GM21737 (cell line): ENCODE measurements at regions not wholly inside any gene's neighbourhood (a gene's known extent, or its start where the extent isn't known, plus 50 kb on each side); places are given as distances from the start of the nearest gene placed in this dataset.
A peak's percentile ranks its signal among the peaks of the same experiment; 100 is the strongest.
"Not testable (repeated sequence)": the region's sequence is repeated elsewhere in the genome, so short reads cannot be mapped to it uniquely, and the experiment has no call there.

Experiments
- ATAC-seq: cut with Tn5 transposase; IDR thresholded peaks from one replicate; pipeline ENCODE4 v1.9.1; 2021; ENCODE audit warnings: mild to moderate bottlenecking, moderate library complexity; ENCODE audit not compliant: unreplicated experiment

- no peak for ATAC-seq
These were observed 61.7 kb downstream of the KPNA2 start for GRCh38 chr17:68097161-68097805.

DNA sequence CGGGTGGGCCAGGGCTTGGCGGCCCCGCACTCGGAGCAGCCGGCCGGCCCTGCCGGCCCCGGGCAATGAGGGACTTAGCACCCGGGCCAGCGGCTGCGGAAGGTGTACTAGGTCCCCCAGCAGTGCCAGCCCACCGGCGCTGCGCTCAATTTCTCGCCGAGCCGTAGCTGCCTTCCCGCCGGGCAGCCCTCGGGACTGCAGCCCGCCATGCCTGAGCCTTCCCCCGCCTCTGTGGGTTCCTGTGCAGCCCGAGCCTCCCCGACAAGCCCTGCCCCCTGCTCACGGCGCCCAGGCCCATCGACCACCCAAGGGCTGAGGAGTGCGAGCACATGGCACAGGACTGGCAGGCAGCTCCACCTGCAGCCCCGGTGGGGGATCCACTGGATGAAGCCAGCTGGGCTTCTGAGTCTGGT lies 63.8 kb downstream of the KPNA2 start:
- not testable (repeated sequence) for ATAC-seq

GRCh38 chr17:68100000-68100641 lies 64.6 kb downstream of the KPNA2 start:
- no peak for ATAC-seq

DNA sequence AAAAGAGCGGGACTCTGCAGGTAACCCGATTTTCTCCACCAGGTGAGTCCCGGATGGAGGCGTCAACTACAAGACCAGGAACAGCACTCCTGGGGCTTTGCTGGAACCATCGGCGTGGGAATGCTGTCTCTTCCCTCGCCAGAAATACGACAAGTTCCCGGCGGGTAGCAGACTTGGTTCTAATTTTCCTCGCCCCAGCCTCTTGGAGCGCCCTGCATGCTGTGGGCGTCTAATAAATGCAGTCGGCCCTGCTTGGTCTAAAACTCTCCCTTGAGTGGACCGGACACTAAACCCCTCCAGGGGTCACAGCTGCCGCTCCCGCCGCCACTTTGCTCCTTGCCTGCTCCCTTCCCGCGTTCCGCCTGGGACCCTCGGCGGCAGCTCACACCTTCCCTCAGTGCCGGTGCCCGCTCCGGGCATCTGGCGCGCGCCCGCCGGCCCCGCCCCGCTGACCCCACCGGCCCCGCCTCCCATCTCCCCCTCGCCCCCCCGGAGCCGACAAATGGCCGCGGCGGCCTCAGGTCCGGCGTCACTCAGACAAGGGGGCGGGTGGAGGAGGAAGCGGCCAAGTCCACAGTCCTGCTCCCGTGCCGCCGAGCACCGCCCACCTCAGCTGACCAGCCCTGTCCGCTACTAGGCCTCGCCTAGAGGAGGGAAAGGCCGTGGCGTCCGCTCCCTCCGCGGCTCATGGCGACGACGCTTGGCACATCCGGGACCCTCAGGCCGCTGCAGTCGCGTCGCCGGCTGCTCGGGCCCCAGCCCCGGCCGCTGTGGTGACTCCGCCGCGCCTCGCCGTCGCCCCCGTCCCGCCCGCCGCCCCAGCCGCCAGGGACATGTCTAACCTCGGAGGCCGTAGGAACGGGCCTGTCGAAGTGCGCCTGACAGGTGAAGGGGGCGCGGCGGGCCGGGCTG lies 65.8 kb downstream of the KPNA2 start:
- peak; percentile 80 for ATAC-seq

GRCh38 chr17:68101987-68102314 lies 66.4 kb downstream of the KPNA2 start:
- no peak for ATAC-seq

GRCh38 chr17:68102318-68102758 lies 66.8 kb downstream of the KPNA2 start:
- ATAC-seq: no peak

DNA sequence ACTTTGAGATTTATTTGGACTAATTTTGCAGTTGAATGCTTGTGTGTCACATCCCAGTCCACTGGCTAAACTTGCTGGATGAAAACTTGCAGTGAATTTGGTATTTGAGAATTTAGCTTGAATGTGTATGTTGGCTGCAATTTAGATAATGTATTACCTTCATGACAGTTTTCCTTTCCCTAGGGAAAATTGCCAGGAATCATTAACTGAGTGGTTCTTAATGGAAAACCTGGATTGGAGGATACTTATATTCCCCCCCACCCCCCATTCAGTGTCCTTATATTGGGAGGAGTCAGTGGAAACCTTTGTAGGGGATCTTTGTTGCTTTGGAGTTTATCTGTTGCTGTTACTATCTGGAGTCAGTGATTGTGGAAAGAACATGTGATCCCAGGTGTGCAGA lies 67.6 kb downstream of the KPNA2 start:
- no peak for ATAC-seq

DNA sequence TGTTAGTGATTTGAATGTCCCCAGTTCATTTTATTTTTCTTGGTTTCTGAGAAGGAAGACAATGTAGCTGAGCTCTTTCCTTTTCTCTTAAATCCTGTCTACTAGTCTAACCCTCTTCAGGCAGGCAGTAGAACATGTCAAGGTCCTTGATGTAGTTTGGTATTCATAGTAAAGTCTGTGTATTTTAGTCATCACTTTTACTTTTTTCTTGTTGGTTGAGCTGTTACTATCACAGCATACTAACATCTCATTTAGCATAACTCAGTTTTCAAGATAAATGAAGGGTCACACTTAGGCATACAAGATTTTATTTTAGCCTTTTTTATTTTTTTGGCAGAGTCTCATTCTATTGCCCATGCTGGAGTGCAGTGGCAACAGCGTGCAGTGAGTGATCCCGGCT lies 70.5 kb downstream of the KPNA2 start:
- no peak for ATAC-seq

DNA sequence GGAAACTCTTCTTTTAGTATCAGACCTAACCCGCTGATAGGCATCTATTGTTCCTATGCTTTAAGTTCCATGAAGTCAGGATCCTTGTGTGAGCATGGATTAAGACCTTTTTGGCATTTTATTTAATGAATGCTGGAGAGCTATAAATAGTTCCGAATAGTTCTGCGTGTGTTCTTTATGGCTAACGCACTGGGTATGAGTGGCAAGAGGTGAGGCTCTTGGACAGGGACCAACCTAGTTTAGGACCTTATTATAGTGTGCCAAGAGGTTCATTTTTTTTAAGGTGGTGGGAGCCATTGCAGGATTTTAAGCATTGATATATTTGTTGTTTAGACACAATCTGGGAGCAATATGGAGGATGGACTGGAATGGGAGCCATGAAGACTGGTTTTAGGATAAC lies 71.8 kb downstream of the KPNA2 start:
- ATAC-seq: no peak

DNA sequence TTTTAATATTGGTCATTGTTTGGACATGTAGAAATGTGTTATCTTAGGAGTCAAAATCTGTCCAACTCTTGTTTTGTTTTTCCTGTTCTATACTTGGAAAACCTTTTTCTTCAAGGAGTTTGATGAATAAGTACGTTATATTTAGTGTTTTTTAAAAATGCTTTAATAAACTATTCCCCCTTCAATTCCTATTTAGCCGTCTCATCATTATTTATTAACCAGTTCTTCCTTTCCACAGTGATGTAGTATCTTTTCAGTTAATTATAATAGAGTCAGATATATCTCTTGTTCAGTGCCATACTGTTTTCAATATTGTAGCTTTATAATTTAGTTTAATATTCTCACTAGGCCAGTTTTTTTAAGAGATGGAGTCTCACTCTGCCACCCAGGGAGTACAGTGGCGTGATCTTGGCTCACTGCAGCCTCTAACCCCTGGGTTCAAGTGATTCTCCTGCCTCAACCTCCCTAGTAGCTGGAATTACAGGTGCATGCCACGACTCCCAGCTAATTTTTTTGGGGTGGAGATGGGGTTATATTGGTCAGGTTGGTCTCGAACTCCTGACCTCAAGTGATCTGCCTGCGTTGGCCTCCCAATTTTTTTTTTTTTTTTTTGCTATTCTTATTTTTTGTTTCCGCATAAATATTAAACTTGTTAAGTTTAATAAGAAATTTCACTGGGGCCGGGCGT lies 72.9 kb downstream of the KPNA2 start:
- ATAC-seq: no peak

DNA sequence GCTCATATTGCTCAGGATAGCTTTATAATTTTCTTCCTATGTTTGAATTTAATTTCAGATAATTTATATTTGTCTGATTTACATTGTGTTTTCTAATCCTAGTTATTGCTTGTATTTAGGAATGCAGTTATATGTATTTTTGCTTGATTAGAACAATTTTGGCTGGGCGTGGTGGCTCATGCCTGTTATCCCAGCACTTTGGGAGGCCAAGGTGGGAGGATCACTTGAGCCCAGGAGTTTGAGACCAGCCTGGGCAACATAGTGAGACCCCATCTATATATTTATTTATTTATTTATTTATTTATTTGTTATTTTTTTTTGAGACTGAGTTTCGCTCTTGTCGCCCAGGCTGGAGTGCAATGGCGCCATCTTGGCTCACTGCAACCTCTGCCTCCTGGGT lies 73.9 kb downstream of the KPNA2 start:
- ATAC-seq: not testable (repeated sequence)

GRCh38 chr17:68116211-68116610 lies 80.7 kb downstream of the KPNA2 start:
- ATAC-seq: not testable (repeated sequence)

GRCh38 chr17:68122587-68122986 lies 87.1 kb downstream of the KPNA2 start:
- ATAC-seq: no peak

DNA sequence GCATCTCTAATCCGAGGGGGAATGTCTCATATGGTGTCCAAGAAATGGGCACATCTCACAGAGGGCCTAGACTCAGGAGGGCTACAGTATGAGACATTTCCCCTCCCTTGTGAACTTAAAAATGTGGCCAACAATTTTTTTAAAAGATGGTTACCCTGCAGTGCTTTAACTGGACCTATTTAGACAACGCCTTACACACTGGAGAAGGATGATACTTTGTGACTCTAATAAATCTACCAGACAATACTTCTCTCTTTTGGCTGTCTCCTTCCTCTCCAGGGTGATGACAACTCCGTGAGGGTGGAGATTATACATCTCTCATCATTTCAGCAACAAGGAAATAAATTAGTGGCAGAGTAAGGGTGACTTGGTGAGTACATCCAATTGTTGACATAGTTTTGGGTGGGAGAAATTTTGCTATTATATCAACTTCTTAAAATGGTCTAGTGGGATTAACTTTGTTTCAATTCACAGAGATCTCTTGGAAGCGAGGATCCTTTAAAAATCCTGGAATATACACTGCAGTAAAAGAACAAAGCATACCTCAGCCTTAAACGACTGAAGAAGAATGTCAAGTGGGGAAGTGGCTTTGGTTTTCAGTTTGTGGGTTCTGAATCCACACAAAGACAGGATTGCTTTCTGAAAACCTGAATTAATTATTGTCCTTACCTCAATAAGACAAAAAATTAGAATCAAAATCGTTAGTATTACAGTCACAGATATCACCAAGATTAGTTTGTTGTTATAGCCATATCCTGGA lies 89.8 kb downstream of the KPNA2 start:
- no peak for ATAC-seq

DNA sequence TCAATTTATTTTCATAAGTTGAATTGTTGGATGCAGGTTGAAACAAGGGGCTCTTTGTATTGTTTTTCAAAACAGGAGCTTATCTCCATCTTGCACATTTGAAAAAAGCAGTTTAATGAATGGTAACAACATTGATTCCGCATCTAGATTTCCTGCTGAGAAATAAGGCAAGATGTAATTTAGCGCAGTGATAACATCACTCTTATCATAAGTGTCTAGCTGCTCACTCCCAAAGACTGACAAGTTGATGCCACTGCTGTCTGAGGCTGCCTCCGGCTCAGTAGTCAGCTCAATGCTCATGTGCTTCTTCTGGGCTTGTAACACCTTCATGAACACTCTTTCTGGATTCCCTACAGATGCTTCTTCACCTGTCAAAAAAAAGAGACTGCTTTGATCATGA lies 92.4 kb downstream of the KPNA2 start:
- no peak for ATAC-seq

DNA sequence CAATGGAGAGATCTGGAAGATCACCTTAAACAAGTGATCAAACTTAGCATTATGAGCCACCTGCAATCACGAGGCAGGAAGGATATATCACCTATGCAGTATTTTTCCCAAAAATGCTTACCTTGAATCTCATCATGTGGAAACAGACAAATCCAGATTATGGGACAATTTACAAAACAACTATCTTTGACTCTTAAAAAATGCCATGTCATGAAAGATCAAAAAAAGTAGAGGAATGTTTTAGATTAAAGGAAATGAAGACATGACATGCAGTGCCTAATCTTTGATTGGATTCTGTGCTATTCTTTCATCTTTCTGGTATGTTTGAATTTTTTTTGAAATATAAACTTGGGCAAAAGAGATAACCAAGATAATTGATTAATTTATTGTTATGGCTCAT lies 95.9 kb downstream of the KPNA2 start:
- no peak for ATAC-seq

GRCh38 chr17:68133346-68134045 lies 98.0 kb downstream of the KPNA2 start:
- no peak for ATAC-seq

GRCh38 chr17:68134046-68134637 lies 98.6 kb downstream of the KPNA2 start:
- no peak for ATAC-seq

- ATAC-seq: no peak
These were observed 99.2 kb downstream of the KPNA2 start for GRCh38 chr17:68134731-68135130.
